Right ventricle myocardium inferior (tissue), 1 donor: ENCODE measurements at regions not wholly inside any gene's neighbourhood (a gene's known extent, or its start where the extent isn't known, plus 50 kb on each side); places are given as distances from the start of the nearest gene placed in this dataset.

Experiments used
- ATAC-seq: fragments of 200-7000 bp; cut with Tn5 transposase; one replicate; pipeline ENCODE4 v1.9.1; 2020; ENCODE audit warnings: mild to moderate bottlenecking, moderate library complexity
- DNase-seq: peaks from one replicate; pipeline ENCODE4 v3.0.0; 2021; ENCODE audit errors: missing footprints
- intact Hi-C: fragments of 100-400 bp; cut with DNase I; formaldehyde crosslinking; loops from one replicate; pipeline ENCODE4 v1.11.0; 2022
- donor health status: DM: no; HTN: yes; CAD: no; lungs with severe emphysema.

GRCh38 chr13:105465745-105466144, 1069.7 kb downstream of the EFNB2 start, which contains the start of gene DAOA:
TSS of gene DAOA (plus strand) at chr13:105466045.
- ATAC-seq (no peak), DNase-seq (no peak)
- intact Hi-C loops: no loop called here

GRCh38 chr13:105465251-105465650, 1070.2 kb downstream of the EFNB2 start:
- ATAC-seq (no peak), DNase-seq (no peak)
- intact Hi-C loops: no loop called here

GRCh38 chr13:105464249-105464648, 1071.2 kb downstream of the EFNB2 start:
- intact Hi-C loops: no loop called here
- no peak for DNase-seq
- ATAC-seq: no peak

GRCh38 chr13:105463011-105463501, 1072.4 kb downstream of the EFNB2 start:
- DNase-seq (no peak), ATAC-seq (no peak)
- intact Hi-C loops: no loop called here

- DNase-seq: no peak
- intact Hi-C loops: no loop called here
- no peak for ATAC-seq
These were observed 1073.4 kb downstream of the EFNB2 start for GRCh38 chr13:105462098-105462497.

- intact Hi-C loops: no loop called here
- no peak for ATAC-seq
- no peak for DNase-seq
These were observed 1082.6 kb downstream of the EFNB2 start for GRCh38 chr13:105452895-105453294.

GRCh38 chr13:105450784-105451183, 1084.7 kb downstream of the EFNB2 start:
- intact Hi-C loops: no loop called here
- DNase-seq (no peak), ATAC-seq (no peak)

- DNase-seq (no peak), ATAC-seq (no peak)
- intact Hi-C loops: no loop called here
These were observed 1086.7 kb downstream of the EFNB2 start for GRCh38 chr13:105448811-105449210.

- ATAC-seq: no peak
- DNase-seq: no peak
- intact Hi-C loops: no loop called here
These were observed 1089.3 kb downstream of the EFNB2 start for GRCh38 chr13:105446197-105446596.

GRCh38 chr13:105445796-105446195, 1089.7 kb downstream of the EFNB2 start:
- no peak for DNase-seq
- intact Hi-C loops: no loop called here
- no peak for ATAC-seq

GRCh38 chr13:105442949-105443699, 1092.3 kb downstream of the EFNB2 start:
- DNase-seq (no peak), ATAC-seq (no peak)
- intact Hi-C loops: no loop called here

- intact Hi-C loops: no loop called here
- DNase-seq (no peak), ATAC-seq (no peak)
These were observed 1093.4 kb downstream of the EFNB2 start for GRCh38 chr13:105442040-105442439.

GRCh38 chr13:105441051-105441750, 1094.3 kb downstream of the EFNB2 start:
- intact Hi-C loops: no loop called here
- no peak for ATAC-seq
- DNase-seq: no peak

- DNase-seq (no peak), ATAC-seq (no peak)
- intact Hi-C loops: no loop called here
These were observed 1098.5 kb downstream of the EFNB2 start for GRCh38 chr13:105436943-105437342.

GRCh38 chr13:105432438-105432837, 1103.0 kb downstream of the EFNB2 start:
- ATAC-seq (no peak), DNase-seq (no peak)
- intact Hi-C loops: no loop called here

- no peak for DNase-seq
- intact Hi-C loops: no loop called here
- no peak for ATAC-seq
These were observed 1106.7 kb downstream of the EFNB2 start for GRCh38 chr13:105428811-105429210.

GRCh38 chr13:105426441-105426840, 1109.0 kb downstream of the EFNB2 start:
- intact Hi-C loops: no loop called here
- DNase-seq (no peak), ATAC-seq (no peak)

GRCh38 chr13:105414639-105415038, 1120.8 kb downstream of the EFNB2 start:
- intact Hi-C loops: no loop called here
- no peak for DNase-seq
- ATAC-seq: no peak

- intact Hi-C loops: no loop called here
These were observed 1123.3 kb downstream of the EFNB2 start for GRCh38 chr13:105412171-105412570.

GRCh38 chr13:105410602-105411001, 1124.9 kb downstream of the EFNB2 start:
- ATAC-seq: no peak
- DNase-seq: peak; percentile 77
- intact Hi-C loops: loop anchor here (2.0 kb wide), 1 partner anchor 1122 kb away; no protein-coding TSS in a partner anchor

More at GRCh38 chr13:105412171-105412570, 1123.3 kb downstream of the EFNB2 start:
- ATAC-seq (no peak), DNase-seq (no peak)
